ENCODE measurements at regions not wholly inside any gene's neighbourhood (a gene's known extent, or its start where the extent isn't known, plus 50 kb on each side); places are given as distances from the start of the nearest gene placed in this dataset.

- TF ChIP-seq SUZ12 (IDR thresholded peaks at IDR 0.05) (no peak), FOXA1 (IDR thresholded peaks at IDR 0.05) (no peak), PKNOX1 (IDR thresholded peaks at IDR 0.05) (no peak), BHLHE40 (IDR thresholded peaks at IDR 0.05; ENCODE audit: borderline replicate concordance) (no peak), ARNT (IDR thresholded peaks at IDR 0.05) (no peak), ELF4 (IDR thresholded peaks at IDR 0.05) (no peak), NFRKB (IDR thresholded peaks at IDR 0.05) (no peak), ZNF384 (IDR thresholded peaks at IDR 0.05) (no peak), CTBP1 (IDR thresholded peaks at IDR 0.05; ENCODE audit: borderline replicate concordance) (no peak), LEF1 (IDR thresholded peaks at IDR 0.05; ENCODE audit: borderline replicate concordance) (no peak), FOXM1 (IDR thresholded peaks at IDR 0.05; ENCODE audit: borderline replicate concordance) (no peak), SP1 (IDR thresholded peaks at IDR 0.05) (no peak), FOXK2 (IDR thresholded peaks at IDR 0.05) (no peak)
- ChIA-PET CTCF (no interaction called here), POLR2A (no interaction called here)
These were observed 327.7 kb downstream of the SATB1 start for GRCh38 chr3:18097473-18097872.

GRCh38 chr3:18092726-18093125 lies 332.4 kb downstream of the SATB1 start:
- no peak for DNase-seq (ENCODE audit: extremely low spot score)
- TF ChIP-seq FOXM1 (IDR thresholded peaks at IDR 0.05; ENCODE audit: borderline replicate concordance) = no peak
- no peak for TF ChIP-seq SP1 (IDR thresholded peaks at IDR 0.05)
- TF ChIP-seq L3MBTL2 (conservative IDR thresholded peaks at IDR 0.05) = no peak
- no peak for TF ChIP-seq CTBP1 (IDR thresholded peaks at IDR 0.05; ENCODE audit: borderline replicate concordance)
- no peak for TF ChIP-seq TARDBP (IDR thresholded peaks at IDR 0.05)
- TF ChIP-seq PKNOX1 (IDR thresholded peaks at IDR 0.05) = no peak
- no peak for TF ChIP-seq ARNT (IDR thresholded peaks at IDR 0.05)
- no peak for TF ChIP-seq BHLHE40 (IDR thresholded peaks at IDR 0.05; ENCODE audit: borderline replicate concordance)
- no peak for TF ChIP-seq SUZ12 (IDR thresholded peaks at IDR 0.05)
- TF ChIP-seq HDGF (IDR thresholded peaks at IDR 0.05; ENCODE audit: borderline replicate concordance) = no peak
- TF ChIP-seq ELF4 (IDR thresholded peaks at IDR 0.05) = no peak
- no peak for TF ChIP-seq ZNF384 (IDR thresholded peaks at IDR 0.05)
- no peak for TF ChIP-seq FOXA1 (IDR thresholded peaks at IDR 0.05)
- TF ChIP-seq FOXK2 (IDR thresholded peaks at IDR 0.05) = no peak
- TF ChIP-seq LEF1 (IDR thresholded peaks at IDR 0.05; ENCODE audit: borderline replicate concordance) = no peak
- no peak for TF ChIP-seq NFRKB (IDR thresholded peaks at IDR 0.05)
- CTCF ChIA-PET = interaction anchor here (0.6 kb wide), 1 partner anchor 252 kb away, joined by 5 read pairs; no protein-coding TSS in a partner anchor
- POLR2A ChIA-PET = no interaction called here

More at GRCh38 chr3:18097473-18097872, 327.7 kb downstream of the SATB1 start:
- no peak for DNase-seq (ENCODE audit: extremely low spot score)

- POLR2A ChIA-PET = no interaction called here
- TF ChIP-seq CTBP1 (IDR thresholded peaks at IDR 0.05; ENCODE audit: borderline replicate concordance) = no peak
- no peak for TF ChIP-seq LEF1 (IDR thresholded peaks at IDR 0.05; ENCODE audit: borderline replicate concordance)
- TF ChIP-seq FOXA1 (IDR thresholded peaks at IDR 0.05) = no peak
- TF ChIP-seq ZNF384 (IDR thresholded peaks at IDR 0.05) = no peak
- no peak for TF ChIP-seq BHLHE40 (IDR thresholded peaks at IDR 0.05; ENCODE audit: borderline replicate concordance)
- no peak for TF ChIP-seq FOXM1 (IDR thresholded peaks at IDR 0.05; ENCODE audit: borderline replicate concordance)
- TF ChIP-seq HDGF (IDR thresholded peaks at IDR 0.05; ENCODE audit: borderline replicate concordance) = no peak
- TF ChIP-seq SUZ12 (IDR thresholded peaks at IDR 0.05) = no peak
- no peak for TF ChIP-seq FOXK2 (IDR thresholded peaks at IDR 0.05)
- TF ChIP-seq PKNOX1 (IDR thresholded peaks at IDR 0.05) = no peak
- no peak for TF ChIP-seq ELF4 (IDR thresholded peaks at IDR 0.05)
- no peak for TF ChIP-seq SP1 (IDR thresholded peaks at IDR 0.05)
- TF ChIP-seq TARDBP (IDR thresholded peaks at IDR 0.05) = no peak
- no peak for TF ChIP-seq ARNT (IDR thresholded peaks at IDR 0.05)
- TF ChIP-seq L3MBTL2 (conservative IDR thresholded peaks at IDR 0.05) = no peak
- CTCF ChIA-PET = no interaction called here
- no peak for DNase-seq (ENCODE audit: extremely low spot score)
These were observed 334.8 kb downstream of the SATB1 start for GRCh38 chr3:18090377-18090776.

- no peak for DNase-seq (ENCODE audit: extremely low spot score)
- no peak for TF ChIP-seq FOXA1 (IDR thresholded peaks at IDR 0.05)
- TF ChIP-seq FOXK2 (IDR thresholded peaks at IDR 0.05) = no peak
- TF ChIP-seq HDGF (IDR thresholded peaks at IDR 0.05; ENCODE audit: borderline replicate concordance) = no peak
- no peak for TF ChIP-seq NFRKB (IDR thresholded peaks at IDR 0.05)
- no peak for TF ChIP-seq SP1 (IDR thresholded peaks at IDR 0.05)
- no peak for TF ChIP-seq ELF4 (IDR thresholded peaks at IDR 0.05)
- no peak for TF ChIP-seq L3MBTL2 (conservative IDR thresholded peaks at IDR 0.05)
- TF ChIP-seq BHLHE40 (IDR thresholded peaks at IDR 0.05; ENCODE audit: borderline replicate concordance) = no peak
- TF ChIP-seq TARDBP (IDR thresholded peaks at IDR 0.05) = no peak
- no peak for TF ChIP-seq ZNF384 (IDR thresholded peaks at IDR 0.05)
- TF ChIP-seq SUZ12 (IDR thresholded peaks at IDR 0.05) = no peak
- no peak for TF ChIP-seq CTBP1 (IDR thresholded peaks at IDR 0.05; ENCODE audit: borderline replicate concordance)
- no peak for TF ChIP-seq FOXM1 (IDR thresholded peaks at IDR 0.05; ENCODE audit: borderline replicate concordance)
- TF ChIP-seq PKNOX1 (IDR thresholded peaks at IDR 0.05) = no peak
- TF ChIP-seq ARNT (IDR thresholded peaks at IDR 0.05) = no peak
- no peak for TF ChIP-seq LEF1 (IDR thresholded peaks at IDR 0.05; ENCODE audit: borderline replicate concordance)
- CTCF ChIA-PET = no interaction called here
- POLR2A ChIA-PET = no interaction called here
These were observed 337.2 kb downstream of the SATB1 start for GRCh38 chr3:18087988-18088387.

GRCh38 chr3:18086760-18087159 lies 338.4 kb downstream of the SATB1 start:
- CTCF ChIA-PET = no interaction called here
- TF ChIP-seq HDGF (IDR thresholded peaks at IDR 0.05; ENCODE audit: borderline replicate concordance) (no peak), FOXM1 (IDR thresholded peaks at IDR 0.05; ENCODE audit: borderline replicate concordance) (no peak), ARNT (IDR thresholded peaks at IDR 0.05) (no peak), FOXK2 (IDR thresholded peaks at IDR 0.05) (no peak)
- POLR2A ChIA-PET = no interaction called here
- no peak for DNase-seq (ENCODE audit: extremely low spot score)

Measured in HEK293T (cell line).